Breast epithelium (tissue), 3 donors: ENCODE measurements at regions not wholly inside any gene's neighbourhood (a gene's known extent, or its start where the extent isn't known, plus 50 kb on each side); places are given as distances from the start of the nearest gene placed in this dataset.

Experiments used
- CTCF ChIP-seq, 3 donors: fragments of 450-650 bp; IDR thresholded peaks; one replicate each; pipeline ENCODE4 v1.5.1; 2016 to 2017; ENCODE audit warnings: antibody characterized with exemption in 3 of 3, mild to moderate bottlenecking in 3 of 3, moderate library complexity in 3 of 3
- POLR2A ChIP-seq: fragments of 450-650 bp; IDR thresholded peaks from one replicate; pipeline ENCODE4 v1.6.1; 2016; ENCODE audit warnings: antibody characterized with exemption, mild to moderate bottlenecking, moderate library complexity

- TF ChIP-seq CTCF (IDR thresholded peaks at IDR 0.05) (no peak), POLR2A (no peak)
Measured at GRCh38 chr22:27545085-27545484, 256.5 kb downstream of the MN1 start.
